ENCODE measurements at regions not wholly inside any gene's neighbourhood (a gene's known extent, or its start where the extent isn't known, plus 50 kb on each side); places are given as distances from the start of the nearest gene placed in this dataset.

DNA sequence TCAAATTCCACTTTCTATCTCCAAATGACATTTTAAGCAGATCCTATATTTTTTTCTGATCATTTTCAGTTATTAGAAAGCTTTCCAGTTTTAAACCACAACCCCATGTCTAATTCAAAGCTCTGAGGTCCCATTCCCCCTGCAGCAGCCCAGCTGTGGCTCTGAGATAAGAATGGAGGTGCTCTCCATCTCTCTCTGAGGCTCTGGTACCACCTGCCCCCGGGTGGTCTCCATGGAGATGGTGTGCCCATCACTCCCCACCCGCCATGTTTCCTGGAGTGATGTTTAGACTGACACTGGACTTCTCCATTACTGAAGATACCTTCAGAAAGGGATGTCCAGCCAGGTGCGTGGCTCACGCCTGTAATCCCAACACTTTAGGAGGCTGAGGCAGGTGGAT lies 68.1 kb upstream of the SEC14L1 start:
- TF ChIP-seq, protein P1, sequence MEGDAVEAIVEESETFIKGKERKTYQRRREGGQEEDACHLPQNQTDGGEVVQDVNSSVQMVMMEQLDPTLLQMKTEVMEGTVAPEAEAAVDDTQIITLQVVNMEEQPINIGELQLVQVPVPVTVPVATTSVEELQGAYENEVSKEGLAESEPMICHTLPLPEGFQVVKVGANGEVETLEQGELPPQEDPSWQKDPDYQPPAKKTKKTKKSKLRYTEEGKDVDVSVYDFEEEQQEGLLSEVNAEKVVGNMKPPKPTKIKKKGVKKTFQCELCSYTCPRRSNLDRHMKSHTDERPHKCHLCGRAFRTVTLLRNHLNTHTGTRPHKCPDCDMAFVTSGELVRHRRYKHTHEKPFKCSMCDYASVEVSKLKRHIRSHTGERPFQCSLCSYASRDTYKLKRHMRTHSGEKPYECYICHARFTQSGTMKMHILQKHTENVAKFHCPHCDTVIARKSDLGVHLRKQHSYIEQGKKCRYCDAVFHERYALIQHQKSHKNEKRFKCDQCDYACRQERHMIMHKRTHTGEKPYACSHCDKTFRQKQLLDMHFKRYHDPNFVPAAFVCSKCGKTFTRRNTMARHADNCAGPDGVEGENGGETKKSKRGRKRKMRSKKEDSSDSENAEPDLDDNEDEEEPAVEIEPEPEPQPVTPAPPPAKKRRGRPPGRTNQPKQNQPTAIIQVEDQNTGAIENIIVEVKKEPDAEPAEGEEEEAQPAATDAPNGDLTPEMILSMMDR (IDR thresholded peaks at IDR 0.05): no peak
- no peak for TF ChIP-seq JUNB (IDR thresholded peaks at IDR 0.05)
- TF ChIP-seq MYC (IDR thresholded peaks at IDR 0.05; ENCODE audit: borderline replicate concordance, low read length): no peak

Data from A549 (cell line).